HepG2 (cell line): ENCODE measurements at regions not wholly inside any gene's neighbourhood (a gene's known extent, or its start where the extent isn't known, plus 50 kb on each side); places are given as distances from the start of the nearest gene placed in this dataset.

ENCODE experiments used
- HNRNPUL1 ChIP-seq: fragments of 200-400 bp; formaldehyde crosslinking; IDR thresholded peaks from 2 replicates; pipeline ENCODE4 v1.6.1; 2017; ENCODE audit warnings: low read depth, mild to moderate bottlenecking, low read length, moderate library complexity
- POLR2AphosphoS2 ChIP-seq: IDR thresholded peaks from 2 replicates; pipeline ENCODE4 v1.6.1; 2011; ENCODE audit warnings: low read depth, low read length, improper control_type of control experiment
- SMARCC2 ChIP-seq: fragments of 450-650 bp; IDR thresholded peaks from 2 replicates; pipeline ENCODE4 v1.6.1; 2017; ENCODE audit warnings: antibody characterized with exemption, mild to moderate bottlenecking
- TARDBP ChIP-seq: sonication (generic); formaldehyde crosslinking; IDR thresholded peaks from 2 replicates; pipeline ENCODE4 v1.8.0; 2022; ENCODE audit warnings: mild to moderate bottlenecking, missing genetic modification reagents
- ZFY ChIP-seq: sonication (generic); formaldehyde crosslinking; IDR thresholded peaks from 2 replicates; pipeline ENCODE4 v1.4.0; 2020; ENCODE audit warnings: missing genetic modification reagents
- ZNF747 ChIP-seq: sonication (generic); formaldehyde crosslinking; IDR thresholded peaks from 2 replicates; pipeline ENCODE4 v1.8.1; 2023; ENCODE audit warnings: missing genetic modification reagents, mild to moderate bottlenecking, borderline replicate concordance
- TF ChIP-seq, protein P1 (sequence below): IDR thresholded peaks from 2 replicates; pipeline ENCODE4 v1.6.1; 2012; ENCODE audit warnings: inconsistent platforms
- TF ChIP-seq, protein P2 (sequence below): sonication (generic); formaldehyde crosslinking; IDR thresholded peaks from 2 replicates; pipeline ENCODE4 v1.5.0; 2020; ENCODE audit warnings: mild to moderate bottlenecking, missing genetic modification reagents, moderate library complexity
- TF ChIP-seq, protein P3 (sequence below): sonication (generic); formaldehyde crosslinking; IDR thresholded peaks from 2 replicates; pipeline ENCODE4 v1.5.0; 2020; ENCODE audit warnings: mild to moderate bottlenecking, missing genetic modification reagents
- TF ChIP-seq, protein P4 (sequence below): sonication (generic); formaldehyde crosslinking; IDR thresholded peaks from 2 replicates; pipeline ENCODE4 v1.4.0; 2020; ENCODE audit warnings: missing genetic modification reagents, borderline replicate concordance
- TF ChIP-seq, protein P5 (sequence below): sonication (generic); formaldehyde crosslinking; IDR thresholded peaks from 2 replicates; pipeline ENCODE4 v1.4.0; 2020; ENCODE audit warnings: missing genetic modification reagents

DNA sequence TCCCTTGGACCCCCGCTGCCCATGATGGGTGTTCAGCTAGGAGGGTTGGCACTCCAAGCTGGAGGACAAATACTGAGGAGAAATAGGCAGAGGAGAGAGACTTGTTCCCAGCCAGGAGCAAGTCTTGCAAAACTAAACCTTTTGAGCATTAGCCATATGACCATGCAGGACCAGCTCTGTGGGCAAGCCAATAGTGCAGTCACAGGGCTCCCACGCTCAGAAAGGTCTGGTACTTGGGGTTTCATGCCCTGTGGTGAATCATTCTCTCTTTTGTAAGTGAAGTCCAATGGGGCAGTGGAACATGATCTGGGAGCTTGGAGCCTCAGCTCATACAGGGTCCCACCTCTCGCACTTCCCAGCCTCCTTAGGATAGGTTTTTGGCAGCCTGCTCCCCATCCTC is 300.9 kb downstream of the BCOR start:
- TF ChIP-seq SMARCC2 = no peak
- TF ChIP-seq, protein P1, sequence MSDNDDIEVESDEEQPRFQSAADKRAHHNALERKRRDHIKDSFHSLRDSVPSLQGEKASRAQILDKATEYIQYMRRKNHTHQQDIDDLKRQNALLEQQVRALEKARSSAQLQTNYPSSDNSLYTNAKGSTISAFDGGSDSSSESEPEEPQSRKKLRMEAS = no peak
- TF ChIP-seq ZNF747 (CRISPR knock-in tag) = no peak
- TF ChIP-seq, protein P2, sequence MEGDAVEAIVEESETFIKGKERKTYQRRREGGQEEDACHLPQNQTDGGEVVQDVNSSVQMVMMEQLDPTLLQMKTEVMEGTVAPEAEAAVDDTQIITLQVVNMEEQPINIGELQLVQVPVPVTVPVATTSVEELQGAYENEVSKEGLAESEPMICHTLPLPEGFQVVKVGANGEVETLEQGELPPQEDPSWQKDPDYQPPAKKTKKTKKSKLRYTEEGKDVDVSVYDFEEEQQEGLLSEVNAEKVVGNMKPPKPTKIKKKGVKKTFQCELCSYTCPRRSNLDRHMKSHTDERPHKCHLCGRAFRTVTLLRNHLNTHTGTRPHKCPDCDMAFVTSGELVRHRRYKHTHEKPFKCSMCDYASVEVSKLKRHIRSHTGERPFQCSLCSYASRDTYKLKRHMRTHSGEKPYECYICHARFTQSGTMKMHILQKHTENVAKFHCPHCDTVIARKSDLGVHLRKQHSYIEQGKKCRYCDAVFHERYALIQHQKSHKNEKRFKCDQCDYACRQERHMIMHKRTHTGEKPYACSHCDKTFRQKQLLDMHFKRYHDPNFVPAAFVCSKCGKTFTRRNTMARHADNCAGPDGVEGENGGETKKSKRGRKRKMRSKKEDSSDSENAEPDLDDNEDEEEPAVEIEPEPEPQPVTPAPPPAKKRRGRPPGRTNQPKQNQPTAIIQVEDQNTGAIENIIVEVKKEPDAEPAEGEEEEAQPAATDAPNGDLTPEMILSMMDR (CRISPR knock-in tag) = no peak
- TF ChIP-seq HNRNPUL1 = no peak
- no peak for TF ChIP-seq TARDBP
- TF ChIP-seq, protein P3, sequence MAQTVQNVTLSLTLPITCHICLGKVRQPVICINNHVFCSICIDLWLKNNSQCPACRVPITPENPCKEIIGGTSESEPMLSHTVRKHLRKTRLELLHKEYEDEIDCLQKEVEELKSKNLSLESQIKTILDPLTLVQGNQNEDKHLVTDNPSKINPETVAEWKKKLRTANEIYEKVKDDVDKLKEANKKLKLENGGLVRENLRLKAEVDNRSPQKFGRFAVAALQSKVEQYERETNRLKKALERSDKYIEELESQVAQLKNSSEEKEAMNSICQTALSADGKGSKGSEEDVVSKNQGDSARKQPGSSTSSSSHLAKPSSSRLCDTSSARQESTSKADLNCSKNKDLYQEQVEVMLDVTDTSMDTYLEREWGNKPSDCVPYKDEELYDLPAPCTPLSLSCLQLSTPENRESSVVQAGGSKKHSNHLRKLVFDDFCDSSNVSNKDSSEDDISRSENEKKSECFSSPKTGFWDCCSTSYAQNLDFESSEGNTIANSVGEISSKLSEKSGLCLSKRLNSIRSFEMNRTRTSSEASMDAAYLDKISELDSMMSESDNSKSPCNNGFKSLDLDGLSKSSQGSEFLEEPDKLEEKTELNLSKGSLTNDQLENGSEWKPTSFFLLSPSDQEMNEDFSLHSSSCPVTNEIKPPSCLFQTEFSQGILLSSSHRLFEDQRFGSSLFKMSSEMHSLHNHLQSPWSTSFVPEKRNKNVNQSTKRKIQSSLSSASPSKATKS (CRISPR knock-in tag) = no peak
- no peak for TF ChIP-seq POLR2AphosphoS2
- TF ChIP-seq, protein P4, sequence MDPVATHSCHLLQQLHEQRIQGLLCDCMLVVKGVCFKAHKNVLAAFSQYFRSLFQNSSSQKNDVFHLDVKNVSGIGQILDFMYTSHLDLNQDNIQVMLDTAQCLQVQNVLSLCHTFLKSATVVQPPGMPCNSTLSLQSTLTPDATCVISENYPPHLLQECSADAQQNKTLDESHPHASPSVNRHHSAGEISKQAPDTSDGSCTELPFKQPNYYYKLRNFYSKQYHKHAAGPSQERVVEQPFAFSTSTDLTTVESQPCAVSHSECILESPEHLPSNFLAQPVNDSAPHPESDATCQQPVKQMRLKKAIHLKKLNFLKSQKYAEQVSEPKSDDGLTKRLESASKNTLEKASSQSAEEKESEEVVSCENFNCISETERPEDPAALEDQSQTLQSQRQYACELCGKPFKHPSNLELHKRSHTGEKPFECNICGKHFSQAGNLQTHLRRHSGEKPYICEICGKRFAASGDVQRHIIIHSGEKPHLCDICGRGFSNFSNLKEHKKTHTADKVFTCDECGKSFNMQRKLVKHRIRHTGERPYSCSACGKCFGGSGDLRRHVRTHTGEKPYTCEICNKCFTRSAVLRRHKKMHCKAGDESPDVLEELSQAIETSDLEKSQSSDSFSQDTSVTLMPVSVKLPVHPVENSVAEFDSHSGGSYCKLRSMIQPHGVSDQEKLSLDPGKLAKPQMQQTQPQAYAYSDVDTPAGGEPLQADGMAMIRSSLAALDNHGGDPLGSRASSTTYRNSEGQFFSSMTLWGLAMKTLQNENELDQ = no peak
- TF ChIP-seq, protein P5, sequence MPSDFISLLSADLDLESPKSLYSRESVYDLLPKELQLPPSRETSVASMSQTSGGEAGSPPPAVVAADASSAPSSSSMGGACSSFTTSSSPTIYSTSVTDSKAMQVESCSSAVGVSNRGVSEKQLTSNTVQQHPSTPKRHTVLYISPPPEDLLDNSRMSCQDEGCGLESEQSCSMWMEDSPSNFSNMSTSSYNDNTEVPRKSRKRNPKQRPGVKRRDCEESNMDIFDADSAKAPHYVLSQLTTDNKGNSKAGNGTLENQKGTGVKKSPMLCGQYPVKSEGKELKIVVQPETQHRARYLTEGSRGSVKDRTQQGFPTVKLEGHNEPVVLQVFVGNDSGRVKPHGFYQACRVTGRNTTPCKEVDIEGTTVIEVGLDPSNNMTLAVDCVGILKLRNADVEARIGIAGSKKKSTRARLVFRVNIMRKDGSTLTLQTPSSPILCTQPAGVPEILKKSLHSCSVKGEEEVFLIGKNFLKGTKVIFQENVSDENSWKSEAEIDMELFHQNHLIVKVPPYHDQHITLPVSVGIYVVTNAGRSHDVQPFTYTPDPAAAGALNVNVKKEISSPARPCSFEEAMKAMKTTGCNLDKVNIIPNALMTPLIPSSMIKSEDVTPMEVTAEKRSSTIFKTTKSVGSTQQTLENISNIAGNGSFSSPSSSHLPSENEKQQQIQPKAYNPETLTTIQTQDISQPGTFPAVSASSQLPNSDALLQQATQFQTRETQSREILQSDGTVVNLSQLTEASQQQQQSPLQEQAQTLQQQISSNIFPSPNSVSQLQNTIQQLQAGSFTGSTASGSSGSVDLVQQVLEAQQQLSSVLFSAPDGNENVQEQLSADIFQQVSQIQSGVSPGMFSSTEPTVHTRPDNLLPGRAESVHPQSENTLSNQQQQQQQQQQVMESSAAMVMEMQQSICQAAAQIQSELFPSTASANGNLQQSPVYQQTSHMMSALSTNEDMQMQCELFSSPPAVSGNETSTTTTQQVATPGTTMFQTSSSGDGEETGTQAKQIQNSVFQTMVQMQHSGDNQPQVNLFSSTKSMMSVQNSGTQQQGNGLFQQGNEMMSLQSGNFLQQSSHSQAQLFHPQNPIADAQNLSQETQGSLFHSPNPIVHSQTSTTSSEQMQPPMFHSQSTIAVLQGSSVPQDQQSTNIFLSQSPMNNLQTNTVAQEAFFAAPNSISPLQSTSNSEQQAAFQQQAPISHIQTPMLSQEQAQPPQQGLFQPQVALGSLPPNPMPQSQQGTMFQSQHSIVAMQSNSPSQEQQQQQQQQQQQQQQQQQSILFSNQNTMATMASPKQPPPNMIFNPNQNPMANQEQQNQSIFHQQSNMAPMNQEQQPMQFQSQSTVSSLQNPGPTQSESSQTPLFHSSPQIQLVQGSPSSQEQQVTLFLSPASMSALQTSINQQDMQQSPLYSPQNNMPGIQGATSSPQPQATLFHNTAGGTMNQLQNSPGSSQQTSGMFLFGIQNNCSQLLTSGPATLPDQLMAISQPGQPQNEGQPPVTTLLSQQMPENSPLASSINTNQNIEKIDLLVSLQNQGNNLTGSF (CRISPR knock-in tag) = no peak
- no peak for TF ChIP-seq ZFY
